MM.1S (cell line): ENCODE measurements at regions not wholly inside any gene's neighbourhood (a gene's known extent, or its start where the extent isn't known, plus 50 kb on each side); places are given as distances from the start of the nearest gene placed in this dataset.
A peak's percentile ranks its signal among the peaks of the same experiment; 100 is the strongest.

ENCODE experiments used
- DNase-seq: peaks from one replicate; pipeline ENCODE4 v3.0.0-alpha.2; 2015
- H2AFZ ChIP-seq: fragments of 300-600 bp; sonication (generic); 2 replicates; pipeline ENCODE4 v1.6.0; 2016; ENCODE audit warnings: antibody characterized with exemption, low read length
- H3F3A ChIP-seq: fragments of 300-600 bp; sonication (generic); 2 replicates; pipeline ENCODE4 v1.6.1; 2016; ENCODE audit warnings: mild to moderate bottlenecking, antibody characterized with exemption, low read length, moderate library complexity, mixed read lengths; ENCODE audit not compliant: insufficient read depth
- H3K27ac ChIP-seq: fragments of 300-600 bp; sonication (generic); 2 replicates; pipeline ENCODE4 v1.5.1; 2016; ENCODE audit warnings: mild to moderate bottlenecking, low read length
- H3K27me3 ChIP-seq: fragments of 300-600 bp; sonication (generic); replicated peaks from 2 replicates; pipeline ENCODE4 v1.6.0; 2016; ENCODE audit warnings: low read length; ENCODE audit not compliant: insufficient read depth
- H3K36me3 ChIP-seq: fragments of 300-600 bp; sonication (generic); replicated peaks from 2 replicates; pipeline ENCODE4 v1.6.1; 2016; ENCODE audit warnings: mild to moderate bottlenecking, low read length, mixed read lengths; ENCODE audit not compliant: insufficient read depth
- H3K4me1 ChIP-seq: fragments of 300-600 bp; sonication (generic); 2 replicates; pipeline ENCODE4 v1.6.1; 2016; ENCODE audit warnings: low read length, mixed read lengths
- H3K4me2 ChIP-seq: fragments of 300-600 bp; sonication (generic); 2 replicates; pipeline ENCODE4 v1.6.0; 2016; ENCODE audit warnings: low read depth, low read length
- H3K4me3 ChIP-seq: fragments of 300-600 bp; sonication (generic); 2 replicates; pipeline ENCODE4 v1.5.1; 2016; ENCODE audit warnings: low read length, mixed read lengths
- H3K79me2 ChIP-seq: fragments of 300-600 bp; sonication (generic); 2 replicates; pipeline ENCODE4 v1.6.1; 2016; ENCODE audit warnings: mixed run types, low read length, mixed read lengths
- H3K9ac ChIP-seq: fragments of 300-600 bp; sonication (generic); 2 replicates; pipeline ENCODE4 v1.6.1; 2016; ENCODE audit warnings: low read length, mixed read lengths
- H3K9me2 ChIP-seq: fragments of 300-600 bp; sonication (generic); replicated peaks from 2 replicates; pipeline ENCODE4 v1.6.1; 2016; ENCODE audit warnings: mild to moderate bottlenecking, low read length, mixed read lengths; ENCODE audit not compliant: insufficient read depth
- H3K9me3 ChIP-seq: fragments of 300-600 bp; sonication (generic); replicated peaks from 2 replicates; pipeline ENCODE4 v1.6.1; 2016; ENCODE audit warnings: mild to moderate bottlenecking, low read length, mixed read lengths; ENCODE audit not compliant: insufficient read depth
- H4K20me1 ChIP-seq: fragments of 300-600 bp; sonication (generic); 2 replicates; pipeline ENCODE4 v1.6.1; 2016; ENCODE audit warnings: mild to moderate bottlenecking, low read length, moderate library complexity, mixed read lengths; ENCODE audit not compliant: insufficient read depth
- EZH2 ChIP-seq: fragments of 300-600 bp; sonication (generic); optimal IDR thresholded peaks from 2 replicates; pipeline ENCODE3; 2017; ENCODE audit warnings: low read depth, mild to moderate bottlenecking, antibody characterized with exemption, low read length, mixed read lengths
- EZH2phosphoT487 ChIP-seq: fragments of 300-600 bp; sonication (generic); IDR thresholded peaks from 2 replicates; pipeline ENCODE4 v1.6.1; 2018; ENCODE audit warnings: antibody characterized with exemption, low read length
- TF ChIP-seq, protein P1 (sequence below): fragments of 300-600 bp; sonication (generic); IDR thresholded peaks from 2 replicates; pipeline ENCODE4 v1.5.1; 2016; ENCODE audit warnings: antibody characterized with exemption, low read length, mixed read lengths

- peaks cover 13% of the 10 kb centered on the region; the same call in 1 of the 2 replicates for H3K4me1 ChIP-seq
- H3K27ac ChIP-seq = peak overlapping the region; percentile 45; the same call in 1 of the 2 replicates
- H2AFZ ChIP-seq = peak overlapping the region; percentile 63; the same call in 1 of the 2 replicates
- no peaks in the 10 kb centered on the region for H3K9me3 ChIP-seq
- no peaks in the 10 kb centered on the region for H4K20me1 ChIP-seq
- no peak overlapping the region for H3K4me3 ChIP-seq
- no peaks in the 10 kb centered on the region for H3F3A ChIP-seq
- H3K9me2 ChIP-seq = no peaks in the 10 kb centered on the region
- H3K27me3 ChIP-seq = no peaks in the 10 kb centered on the region
- H3K9ac ChIP-seq = no peak overlapping the region
- H3K4me2 ChIP-seq = peak overlapping the region; percentile 66; the same call in 1 of the 2 replicates
- TF ChIP-seq, protein P1, sequence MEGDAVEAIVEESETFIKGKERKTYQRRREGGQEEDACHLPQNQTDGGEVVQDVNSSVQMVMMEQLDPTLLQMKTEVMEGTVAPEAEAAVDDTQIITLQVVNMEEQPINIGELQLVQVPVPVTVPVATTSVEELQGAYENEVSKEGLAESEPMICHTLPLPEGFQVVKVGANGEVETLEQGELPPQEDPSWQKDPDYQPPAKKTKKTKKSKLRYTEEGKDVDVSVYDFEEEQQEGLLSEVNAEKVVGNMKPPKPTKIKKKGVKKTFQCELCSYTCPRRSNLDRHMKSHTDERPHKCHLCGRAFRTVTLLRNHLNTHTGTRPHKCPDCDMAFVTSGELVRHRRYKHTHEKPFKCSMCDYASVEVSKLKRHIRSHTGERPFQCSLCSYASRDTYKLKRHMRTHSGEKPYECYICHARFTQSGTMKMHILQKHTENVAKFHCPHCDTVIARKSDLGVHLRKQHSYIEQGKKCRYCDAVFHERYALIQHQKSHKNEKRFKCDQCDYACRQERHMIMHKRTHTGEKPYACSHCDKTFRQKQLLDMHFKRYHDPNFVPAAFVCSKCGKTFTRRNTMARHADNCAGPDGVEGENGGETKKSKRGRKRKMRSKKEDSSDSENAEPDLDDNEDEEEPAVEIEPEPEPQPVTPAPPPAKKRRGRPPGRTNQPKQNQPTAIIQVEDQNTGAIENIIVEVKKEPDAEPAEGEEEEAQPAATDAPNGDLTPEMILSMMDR = no peak
- no peak for TF ChIP-seq EZH2
- no peak for TF ChIP-seq EZH2phosphoT487
- H3K79me2 ChIP-seq = no peaks in the 10 kb centered on the region
- DNase-seq = peak; percentile 85
- no peaks in the 10 kb centered on the region for H3K36me3 ChIP-seq
Measured at GRCh38 chr12:127083008-127083949, 1183.7 kb upstream of the TMEM132C start.

DNA sequence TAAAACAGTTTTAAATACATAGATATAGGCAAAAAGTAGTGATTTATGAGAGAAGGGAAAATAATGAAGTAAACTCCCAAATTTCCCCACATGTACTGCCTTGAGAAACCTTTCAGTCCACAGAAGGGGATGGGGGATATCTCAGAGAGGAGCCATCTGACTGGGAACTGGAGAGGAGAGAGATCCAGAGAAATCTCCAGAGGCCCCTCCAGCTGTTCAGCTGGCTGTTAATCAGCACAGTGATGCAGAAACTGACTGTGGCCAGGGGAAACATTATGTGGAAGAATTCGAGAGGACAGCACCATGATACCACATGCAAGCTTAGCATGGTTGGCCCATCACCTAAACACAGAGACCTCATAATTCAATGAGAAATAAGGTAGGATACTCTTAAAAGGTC lies 1165.9 kb upstream of the TMEM132C start:
- no peak overlapping the region for H3K27ac ChIP-seq
- TF ChIP-seq, protein P1 = no peak
- TF ChIP-seq EZH2 (no peak), EZH2phosphoT487 (no peak)
- no peaks in the 10 kb centered on the region for H3K4me1 ChIP-seq
- no peak for DNase-seq
- no peaks in the 10 kb centered on the region for H3K79me2 ChIP-seq
- H2AFZ ChIP-seq = no peak overlapping the region
- H3F3A ChIP-seq = no peaks in the 10 kb centered on the region
- no peaks in the 10 kb centered on the region for H4K20me1 ChIP-seq
- H3K36me3 ChIP-seq = no peaks in the 10 kb centered on the region
- H3K4me3 ChIP-seq = no peak overlapping the region
- no peaks in the 10 kb centered on the region for H3K9me2 ChIP-seq
- no peaks in the 10 kb centered on the region for H3K9me3 ChIP-seq
- H3K27me3 ChIP-seq = no peaks in the 10 kb centered on the region
- no peak overlapping the region for H3K9ac ChIP-seq
- H3K4me2 ChIP-seq = no peak overlapping the region

DNA sequence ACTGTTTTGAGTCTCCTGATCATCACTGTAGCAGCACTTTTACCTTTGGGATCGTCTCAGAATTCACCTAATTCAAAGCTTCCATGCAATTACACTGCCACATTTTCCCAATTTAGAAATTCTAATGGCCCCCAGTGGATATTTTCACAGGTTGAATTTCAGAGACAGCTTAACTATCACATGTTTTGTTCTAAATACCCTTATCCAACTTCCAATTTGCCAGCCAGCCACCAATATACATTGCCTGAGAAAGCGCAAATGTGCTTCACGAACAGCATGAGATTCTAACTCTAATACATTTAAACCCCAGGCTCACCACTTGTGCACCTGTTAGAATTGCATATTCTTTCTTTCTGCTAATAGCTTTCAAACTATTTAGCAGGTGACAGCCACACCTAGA lies 1160.9 kb upstream of the TMEM132C start:
- Histone ChIP-seq H3K36me3 (no peaks in the 10 kb centered on the region), H3K27ac (no peak overlapping the region), H3K79me2 (no peaks in the 10 kb centered on the region), H3K4me1 (no peaks in the 10 kb centered on the region), H3K9me2 (no peaks in the 10 kb centered on the region), H3K9me3 (no peaks in the 10 kb centered on the region), H3F3A (no peaks in the 10 kb centered on the region), H4K20me1 (no peaks in the 10 kb centered on the region), H3K27me3 (no peaks in the 10 kb centered on the region), H3K9ac (no peak overlapping the region), H3K4me3 (no peak overlapping the region), H3K4me2 (no peak overlapping the region), H2AFZ (no peak overlapping the region)
- no peak for DNase-seq
- no peak for TF ChIP-seq EZH2
- no peak for TF ChIP-seq EZH2phosphoT487
- TF ChIP-seq, protein P1 = no peak
